ENCODE measurements at regions not wholly inside any gene's neighbourhood (a gene's known extent, or its start where the extent isn't known, plus 50 kb on each side); places are given as distances from the start of the nearest gene placed in this dataset.

GRCh38 chr9:27701016-27701415 lies 127.7 kb upstream of the C9orf72 start:
- TF ChIP-seq EZH2 (IDR thresholded peaks at IDR 0.05): no peak
- TF ChIP-seq, protein P1, sequence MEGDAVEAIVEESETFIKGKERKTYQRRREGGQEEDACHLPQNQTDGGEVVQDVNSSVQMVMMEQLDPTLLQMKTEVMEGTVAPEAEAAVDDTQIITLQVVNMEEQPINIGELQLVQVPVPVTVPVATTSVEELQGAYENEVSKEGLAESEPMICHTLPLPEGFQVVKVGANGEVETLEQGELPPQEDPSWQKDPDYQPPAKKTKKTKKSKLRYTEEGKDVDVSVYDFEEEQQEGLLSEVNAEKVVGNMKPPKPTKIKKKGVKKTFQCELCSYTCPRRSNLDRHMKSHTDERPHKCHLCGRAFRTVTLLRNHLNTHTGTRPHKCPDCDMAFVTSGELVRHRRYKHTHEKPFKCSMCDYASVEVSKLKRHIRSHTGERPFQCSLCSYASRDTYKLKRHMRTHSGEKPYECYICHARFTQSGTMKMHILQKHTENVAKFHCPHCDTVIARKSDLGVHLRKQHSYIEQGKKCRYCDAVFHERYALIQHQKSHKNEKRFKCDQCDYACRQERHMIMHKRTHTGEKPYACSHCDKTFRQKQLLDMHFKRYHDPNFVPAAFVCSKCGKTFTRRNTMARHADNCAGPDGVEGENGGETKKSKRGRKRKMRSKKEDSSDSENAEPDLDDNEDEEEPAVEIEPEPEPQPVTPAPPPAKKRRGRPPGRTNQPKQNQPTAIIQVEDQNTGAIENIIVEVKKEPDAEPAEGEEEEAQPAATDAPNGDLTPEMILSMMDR (IDR thresholded peaks at IDR 0.05): no peak
- no peak for TF ChIP-seq EZH2phosphoT487 (IDR thresholded peaks at IDR 0.05)

Data from neural progenitor cell (in vitro differentiated cells).